Fibroblast of lung (primary cell): ENCODE measurements at regions not wholly inside any gene's neighbourhood (a gene's known extent, or its start where the extent isn't known, plus 50 kb on each side); places are given as distances from the start of the nearest gene placed in this dataset.

Source experiments
- DNase-seq, 2 donors: peaks; one replicate each; pipeline versions ENCODE4 v3.0.0 to v3.0.0-alpha.2; 2010; ENCODE audit warnings: low read depth in 2 of 2
- H2AFZ ChIP-seq: 2 replicates; pipeline ENCODE4 v1.5.1; 2012; ENCODE audit warnings: low read length, control low read depth, inconsistent platforms
- H3K27ac ChIP-seq: 2 replicates; pipeline ENCODE4 v1.5.1; 2011; ENCODE audit warnings: low read length, control low read depth; ENCODE audit not compliant: insufficient read depth
- H3K27me3 ChIP-seq: 2 replicates; pipeline ENCODE4 v1.5.1; 2011; ENCODE audit warnings: mild to moderate bottlenecking, low read length; ENCODE audit not compliant: control insufficient read depth, insufficient read depth
- H3K36me3 ChIP-seq: 2 replicates; pipeline ENCODE4 v1.5.1; 2011; ENCODE audit warnings: low read length; ENCODE audit not compliant: control insufficient read depth, insufficient read depth
- H3K4me1 ChIP-seq: 2 replicates; pipeline ENCODE4 v1.5.1; 2011; ENCODE audit warnings: low read length; ENCODE audit not compliant: control insufficient read depth, insufficient read depth; ENCODE audit errors: extremely low read depth
- H3K4me2 ChIP-seq: 2 replicates; pipeline ENCODE4 v1.5.1; 2011; ENCODE audit warnings: low read length, control low read depth; ENCODE audit not compliant: insufficient read depth; ENCODE audit errors: extremely low read depth
- H3K4me3 ChIP-seq, 4 experiments: fragments of 200-600 bp in 1 of 4; sonication (generic) in 1 of 4; replicated peaks in 1 of 4; 2 replicates each; pipeline ENCODE4 v1.5.1; 2011 to 2016; ENCODE audit warnings: low read length in 4 of 4, low read depth in 3 of 4, mild to moderate bottlenecking in 3 of 4, control low read depth in 2 of 4, inconsistent platforms in 1 of 4, mixed read lengths in 1 of 4; ENCODE audit not compliant: insufficient read depth in 1 of 4; ENCODE audit errors: control extremely low read depth in 1 of 4
- H3K79me2 ChIP-seq: 2 replicates; pipeline ENCODE4 v1.5.1; 2012; ENCODE audit warnings: mild to moderate bottlenecking, low read length, inconsistent platforms; ENCODE audit not compliant: control insufficient read depth, insufficient read depth
- H3K9ac ChIP-seq: 2 replicates; pipeline ENCODE4 v1.5.1; 2011; ENCODE audit warnings: mild to moderate bottlenecking, low read length, control low read depth; ENCODE audit not compliant: insufficient read depth
- H3K9me3 ChIP-seq: 2 replicates; pipeline ENCODE4 v1.5.1; 2012; ENCODE audit warnings: low read depth, low read length; ENCODE audit not compliant: control insufficient read depth, insufficient read depth
- H4K20me1 ChIP-seq: 2 replicates; pipeline ENCODE4 v1.5.1; 2011; ENCODE audit warnings: low read length; ENCODE audit not compliant: control insufficient read depth, insufficient read depth; ENCODE audit errors: extremely low read depth
- EZH2 ChIP-seq: IDR thresholded peaks from 2 replicates; pipeline ENCODE4 v1.5.1; 2012; ENCODE audit warnings: low read length, control low read depth, mild to moderate bottlenecking; ENCODE audit errors: missing control alignments
- TF ChIP-seq, protein P1 (sequence below), 2 donors: IDR thresholded peaks in 1 of 2; conservative IDR thresholded peaks in 1 of 2; 1 replicate in 1 of 2; 2 replicates in 1 of 2; pipeline ENCODE4 v1.5.1; 2011 to 2012; ENCODE audit warnings: low read length in 2 of 2, control low read depth in 1 of 2, inconsistent platforms in 1 of 2, low read depth in 1 of 2, mild to moderate bottlenecking in 1 of 2

DNA sequence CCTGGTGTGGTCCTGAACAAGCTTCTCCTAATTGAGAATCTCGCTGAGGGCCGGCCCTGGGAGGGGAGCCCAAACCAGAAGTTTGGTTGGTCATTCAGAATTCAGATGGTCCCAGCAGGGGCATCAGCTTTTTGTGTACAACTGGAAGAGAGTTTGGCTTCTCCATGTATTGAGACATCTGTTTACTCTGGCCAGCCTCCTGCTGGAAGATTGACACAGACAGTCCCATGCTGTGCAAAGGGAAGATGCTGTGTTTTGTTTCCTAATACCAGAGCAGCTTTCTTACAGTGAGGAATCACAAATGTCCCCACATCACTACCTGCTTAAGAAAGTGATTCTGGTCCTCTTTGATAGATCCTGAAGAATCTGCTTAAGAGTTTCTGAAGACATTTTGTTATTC lies 97.8 kb downstream of the PLEKHG1 start:
- H3K9ac ChIP-seq, result no peak overlapping the region
- H2AFZ ChIP-seq, result no peak overlapping the region
- H3K9me3 ChIP-seq, result no peaks in the 10 kb centered on the region
- H4K20me1 ChIP-seq, result no peaks in the 10 kb centered on the region
- no peak overlapping the region for H3K4me3 ChIP-seq
- H3K27ac ChIP-seq, result no peak overlapping the region
- no peak overlapping the region for H3K4me2 ChIP-seq
- DNase-seq, result no peak
- H3K79me2 ChIP-seq, result no peaks in the 10 kb centered on the region
- no peaks in the 10 kb centered on the region for H3K36me3 ChIP-seq
- H3K27me3 ChIP-seq, result no peaks in the 10 kb centered on the region
- TF ChIP-seq EZH2, result no peak
- TF ChIP-seq, protein P1, sequence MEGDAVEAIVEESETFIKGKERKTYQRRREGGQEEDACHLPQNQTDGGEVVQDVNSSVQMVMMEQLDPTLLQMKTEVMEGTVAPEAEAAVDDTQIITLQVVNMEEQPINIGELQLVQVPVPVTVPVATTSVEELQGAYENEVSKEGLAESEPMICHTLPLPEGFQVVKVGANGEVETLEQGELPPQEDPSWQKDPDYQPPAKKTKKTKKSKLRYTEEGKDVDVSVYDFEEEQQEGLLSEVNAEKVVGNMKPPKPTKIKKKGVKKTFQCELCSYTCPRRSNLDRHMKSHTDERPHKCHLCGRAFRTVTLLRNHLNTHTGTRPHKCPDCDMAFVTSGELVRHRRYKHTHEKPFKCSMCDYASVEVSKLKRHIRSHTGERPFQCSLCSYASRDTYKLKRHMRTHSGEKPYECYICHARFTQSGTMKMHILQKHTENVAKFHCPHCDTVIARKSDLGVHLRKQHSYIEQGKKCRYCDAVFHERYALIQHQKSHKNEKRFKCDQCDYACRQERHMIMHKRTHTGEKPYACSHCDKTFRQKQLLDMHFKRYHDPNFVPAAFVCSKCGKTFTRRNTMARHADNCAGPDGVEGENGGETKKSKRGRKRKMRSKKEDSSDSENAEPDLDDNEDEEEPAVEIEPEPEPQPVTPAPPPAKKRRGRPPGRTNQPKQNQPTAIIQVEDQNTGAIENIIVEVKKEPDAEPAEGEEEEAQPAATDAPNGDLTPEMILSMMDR (conservative IDR thresholded peaks at IDR 0.05 in 1 of 2, IDR thresholded peaks at IDR 0.05 in 1 of 2; ENCODE audit: low read depth in 1 of 2, low read length in 2 of 2), result no peak
- H3K4me1 ChIP-seq, result no peaks in the 10 kb centered on the region

DNA sequence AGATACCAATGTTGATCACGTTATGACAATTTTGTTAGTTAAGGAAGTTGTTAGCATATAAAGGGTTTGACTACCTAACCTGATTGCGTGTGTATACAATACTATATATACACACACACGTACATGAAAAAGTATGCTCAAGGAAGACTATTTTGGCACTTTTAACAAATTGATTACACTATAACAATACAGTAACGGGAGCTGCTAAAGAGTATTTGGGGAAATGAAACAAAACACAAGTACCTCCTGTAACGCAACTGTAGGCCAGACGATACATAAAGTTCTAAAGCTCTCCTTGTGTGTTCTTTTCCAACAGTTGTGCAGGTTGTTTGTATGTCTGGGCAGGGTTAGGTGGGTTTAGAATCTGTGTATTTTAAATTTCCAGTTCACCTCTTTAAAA lies 98.7 kb downstream of the PLEKHG1 start:
- Histone ChIP-seq H3K4me2 (no peak overlapping the region), H3K27ac (no peak overlapping the region), H3K4me1 (no peaks in the 10 kb centered on the region), H3K9ac (no peak overlapping the region), H2AFZ (no peak overlapping the region), H3K27me3 (no peaks in the 10 kb centered on the region), H3K79me2 (no peaks in the 10 kb centered on the region), H4K20me1 (no peaks in the 10 kb centered on the region), H3K4me3 (no peak overlapping the region), H3K9me3 (no peaks in the 10 kb centered on the region), H3K36me3 (no peaks in the 10 kb centered on the region)
- DNase-seq, result no peak
- no peak for TF ChIP-seq EZH2
- TF ChIP-seq, protein P1 (conservative IDR thresholded peaks at IDR 0.05 in 1 of 2, IDR thresholded peaks at IDR 0.05 in 1 of 2; ENCODE audit: low read depth in 1 of 2, low read length in 2 of 2), result no peak

DNA sequence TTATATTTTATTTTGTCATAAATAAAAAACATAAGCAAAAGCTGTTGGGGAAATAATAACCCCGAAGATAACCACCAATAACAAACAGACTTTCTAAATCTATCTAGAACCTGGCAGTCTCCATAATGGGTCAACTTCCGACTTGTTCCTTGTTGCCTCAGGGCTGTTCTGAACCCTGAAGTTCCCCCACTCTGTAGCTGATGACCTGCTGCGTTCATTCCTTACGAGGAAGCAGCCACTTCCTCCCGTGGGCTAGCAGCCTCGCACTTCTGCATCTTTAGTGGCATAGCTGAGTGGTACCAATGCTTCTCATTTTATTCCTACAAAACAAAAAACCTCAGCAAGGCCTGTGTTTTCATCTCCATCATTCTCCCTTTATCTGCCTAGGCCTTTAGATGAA lies 103.0 kb downstream of the PLEKHG1 start:
- Histone ChIP-seq H3K27ac (no peak overlapping the region), H3K79me2 (no peaks in the 10 kb centered on the region), H3K9ac (no peak overlapping the region), H3K4me2 (no peak overlapping the region), H4K20me1 (no peaks in the 10 kb centered on the region), H3K4me1 (no peaks in the 10 kb centered on the region), H3K9me3 (no peaks in the 10 kb centered on the region), H3K36me3 (no peaks in the 10 kb centered on the region), H3K4me3 (no peak overlapping the region), H3K27me3 (no peaks in the 10 kb centered on the region), H2AFZ (no peak overlapping the region)
- DNase-seq, result no peak
- TF ChIP-seq EZH2, result no peak
- TF ChIP-seq, protein P1 (conservative IDR thresholded peaks at IDR 0.05 in 1 of 2, IDR thresholded peaks at IDR 0.05 in 1 of 2; ENCODE audit: low read depth in 1 of 2, low read length in 2 of 2), result no peak
